ENCODE measurements at regions not wholly inside any gene's neighbourhood (a gene's known extent, or its start where the extent isn't known, plus 50 kb on each side); places are given as distances from the start of the nearest gene placed in this dataset.
"Not testable (repeated sequence)": the region's sequence is repeated elsewhere in the genome, so short reads cannot be mapped to it uniquely, and the experiment has no call there.

DNA sequence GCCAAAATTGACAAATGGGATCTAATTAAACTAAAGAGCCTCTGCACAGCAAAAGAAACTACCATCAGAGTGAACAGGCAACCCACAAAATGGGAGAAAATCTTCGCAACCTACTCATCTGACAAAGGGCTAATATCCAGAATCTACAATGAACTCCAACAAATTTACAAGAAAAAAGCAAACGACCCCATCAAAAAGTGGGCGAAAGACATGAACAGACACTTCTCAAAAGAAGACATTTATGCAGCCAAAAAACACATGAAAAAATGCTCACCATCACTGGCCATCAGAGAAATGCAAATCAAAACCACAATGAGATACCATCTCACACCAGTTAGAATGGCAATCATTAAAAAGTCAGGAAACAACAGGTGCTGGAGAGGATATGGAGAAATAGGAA is 261.4 kb upstream of the HNRNPA3 start:
- DNase-seq = not testable (repeated sequence)

DNA sequence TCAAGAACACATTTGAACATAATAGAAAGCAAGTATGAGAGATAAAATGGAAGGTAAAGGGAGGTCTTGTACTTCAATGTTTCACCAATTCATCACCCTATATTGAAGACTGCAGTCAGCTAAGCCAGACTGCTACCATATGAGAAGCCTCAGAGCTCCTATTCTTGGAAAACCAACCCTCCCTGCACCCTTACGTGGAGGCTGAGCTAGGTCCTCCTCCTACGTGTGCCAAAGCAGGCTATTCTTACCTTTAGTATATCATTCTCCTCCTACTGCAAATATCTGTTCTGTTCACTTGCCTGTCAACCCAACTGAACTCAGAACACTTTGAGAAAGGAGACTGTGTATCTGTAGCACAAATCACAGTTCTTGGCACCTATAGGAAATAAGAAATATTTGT is 255.8 kb upstream of the HNRNPA3 start:
- DNase-seq = no peak

DNA sequence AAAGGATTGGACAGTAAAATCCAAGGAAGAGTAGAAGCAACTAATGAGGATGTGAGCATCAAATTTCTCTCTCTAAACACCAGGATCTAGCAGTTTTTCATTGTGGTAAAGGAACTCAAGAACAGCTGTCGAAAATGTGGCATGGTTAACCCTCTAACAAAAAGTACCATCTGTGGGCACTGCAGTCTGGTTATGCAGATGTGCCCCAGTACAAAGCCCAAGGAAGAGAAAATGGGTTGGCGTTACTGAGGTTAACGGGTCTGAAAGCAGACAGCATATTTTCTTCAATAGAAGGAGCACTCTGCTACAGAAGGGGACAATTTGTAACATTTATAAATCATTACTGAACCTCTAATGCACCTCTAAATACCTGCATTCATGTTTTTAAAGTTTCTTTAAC is 253.0 kb upstream of the HNRNPA3 start:
- DNase-seq = no peak

DNA sequence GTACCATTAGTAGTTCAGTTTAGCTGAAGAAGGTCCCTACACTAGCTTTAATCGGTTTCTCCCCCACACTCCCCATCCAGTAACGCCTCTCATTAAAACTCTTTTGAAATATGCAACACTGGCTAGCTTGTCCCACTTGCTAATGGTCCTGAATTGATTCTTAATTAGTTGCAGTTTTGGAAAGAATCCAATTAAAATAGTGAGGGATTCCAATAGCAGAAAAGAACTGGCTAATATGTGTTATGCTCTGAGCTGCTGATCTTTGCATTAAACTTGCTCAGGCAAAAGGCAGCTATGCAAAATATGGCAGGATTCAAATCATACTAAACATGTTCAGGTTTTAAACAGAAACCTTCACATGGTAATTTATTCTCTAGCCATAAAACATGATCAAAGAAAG is 252.5 kb upstream of the HNRNPA3 start:
- DNase-seq = no peak

DNA sequence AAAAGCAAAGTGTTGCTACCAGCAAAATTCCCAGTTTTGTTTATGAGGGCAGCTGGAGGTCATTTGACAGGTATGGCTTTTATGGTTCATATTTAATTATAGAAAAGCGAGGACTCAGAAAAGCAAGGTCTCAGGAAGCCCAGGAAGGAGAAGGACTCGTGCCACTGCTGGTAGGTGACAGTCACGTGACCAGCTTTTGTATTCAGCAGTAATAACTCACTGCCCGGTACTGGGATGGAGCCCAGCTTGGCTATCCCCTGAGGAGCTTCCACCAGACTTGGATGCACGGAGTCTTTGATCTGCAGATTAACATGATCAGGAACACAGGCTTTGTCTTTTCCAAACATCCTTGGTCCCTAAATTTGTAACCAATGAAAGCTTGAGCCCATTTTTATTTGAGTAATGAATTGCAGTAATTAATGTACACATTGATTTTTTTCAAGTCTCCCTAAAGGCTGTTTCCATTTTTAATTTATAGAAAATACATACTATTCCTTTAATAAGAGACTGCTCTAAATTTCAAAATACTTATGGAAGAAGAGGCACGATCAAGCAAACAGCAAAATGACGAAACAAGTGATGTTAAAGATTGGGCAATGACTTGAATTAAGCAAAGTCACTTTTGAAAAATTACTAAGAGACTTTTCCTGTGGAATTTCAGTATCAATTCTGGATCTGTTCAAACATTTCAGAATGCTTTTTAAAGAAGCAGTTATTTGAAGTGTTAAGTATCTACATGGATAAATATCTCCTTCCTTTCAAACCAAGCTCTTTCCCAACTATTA is 251.7 kb upstream of the HNRNPA3 start:
- DNase-seq = no peak

DNA sequence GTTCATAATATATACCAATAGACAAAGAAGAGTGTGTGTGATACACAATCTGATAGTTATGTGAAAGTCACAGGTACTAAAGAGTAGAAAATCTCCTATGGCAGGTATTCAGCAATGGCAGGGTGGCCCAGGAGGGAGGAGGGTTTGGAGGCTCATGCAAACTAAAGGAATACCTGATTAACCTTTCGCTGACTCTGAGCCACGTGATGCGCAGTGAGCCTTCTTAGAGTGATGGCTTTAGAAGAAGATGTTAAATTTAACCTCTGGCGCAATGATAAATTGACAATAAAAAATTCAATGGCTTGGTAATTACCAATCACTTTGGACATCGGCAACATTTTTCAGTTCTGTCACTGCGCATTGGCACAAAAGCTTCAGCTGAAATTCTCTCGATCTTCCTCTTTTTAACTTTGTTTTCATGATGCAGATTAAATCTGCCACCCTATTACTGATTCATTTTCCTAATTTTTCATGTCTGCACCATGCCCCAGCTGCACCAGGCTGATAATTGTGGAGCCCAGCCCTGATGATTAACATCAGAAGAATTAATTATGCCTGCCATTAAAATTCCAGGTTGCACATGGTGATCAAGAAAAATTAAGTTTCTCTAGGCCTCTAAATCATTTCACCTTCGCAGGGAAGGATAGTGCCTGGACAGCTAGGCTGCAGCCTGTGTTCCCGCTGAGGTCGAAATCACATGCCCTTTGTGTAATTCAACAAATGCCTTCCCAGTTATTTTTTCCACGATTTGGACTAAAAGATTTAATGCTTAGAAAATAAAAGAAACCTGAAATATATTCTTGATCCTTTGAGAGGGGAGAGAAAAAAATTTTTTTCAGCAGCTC is 250.6 kb upstream of the HNRNPA3 start:
- DNase-seq = no peak

DNA sequence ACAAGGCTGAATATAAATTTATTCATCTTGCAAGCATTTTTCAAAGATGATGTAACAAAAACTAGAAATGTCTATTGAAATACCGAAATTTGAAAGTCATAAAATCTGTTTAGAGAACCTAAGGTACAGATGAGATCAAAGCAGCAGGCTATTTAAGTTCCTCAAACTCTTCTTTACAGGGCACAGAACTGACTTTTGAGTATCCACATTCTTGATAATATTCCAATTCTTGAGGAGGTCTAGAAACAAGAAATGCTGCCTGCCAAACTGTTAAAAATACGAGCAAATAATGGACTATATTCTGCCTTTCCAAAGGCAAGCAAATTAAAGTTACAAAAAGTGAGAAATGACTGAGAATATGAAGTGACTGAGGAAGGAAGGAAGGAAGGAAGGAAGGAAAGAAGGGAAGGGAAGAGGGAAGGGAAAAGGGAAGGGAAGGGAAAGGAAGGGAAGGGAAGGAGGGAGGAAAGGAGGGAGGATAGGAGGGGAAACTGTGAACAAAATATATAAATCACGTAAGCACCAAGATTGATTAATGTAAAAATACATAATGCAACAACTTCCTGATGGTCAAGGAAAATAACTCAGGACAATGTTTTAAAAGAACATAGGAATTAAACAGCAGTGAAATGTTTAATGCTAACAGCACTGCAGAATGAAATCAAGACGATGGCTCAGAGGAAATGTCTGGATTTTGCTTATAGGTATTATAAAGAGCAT is 248.9 kb upstream of the HNRNPA3 start:
- DNase-seq = no peak

DNA sequence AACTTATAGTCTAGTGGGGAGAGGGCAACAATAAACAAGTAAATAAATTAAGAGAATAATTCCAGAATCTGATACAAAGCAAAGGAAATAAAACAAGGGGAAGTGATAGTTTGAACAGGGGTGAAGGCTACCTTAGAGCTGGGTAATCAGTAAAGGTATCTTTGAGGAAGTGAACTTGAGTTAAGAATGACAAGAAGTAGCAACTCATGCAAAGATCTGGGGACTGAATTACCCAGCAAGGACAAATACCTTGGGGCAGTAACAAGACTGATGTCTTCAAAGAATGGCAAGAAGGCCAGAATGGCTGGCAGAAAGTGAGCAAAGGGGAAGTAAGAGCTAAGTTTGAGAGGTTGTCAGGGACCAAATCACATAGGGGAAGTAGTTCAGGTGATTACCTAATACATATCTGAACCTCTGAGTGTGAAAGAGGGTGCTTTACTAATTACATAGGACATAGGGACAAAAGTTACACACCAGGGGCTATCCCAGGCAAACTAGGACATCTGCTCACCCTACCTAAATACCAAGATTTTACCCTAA is 244.6 kb upstream of the HNRNPA3 start:
- no peak for DNase-seq

DNA sequence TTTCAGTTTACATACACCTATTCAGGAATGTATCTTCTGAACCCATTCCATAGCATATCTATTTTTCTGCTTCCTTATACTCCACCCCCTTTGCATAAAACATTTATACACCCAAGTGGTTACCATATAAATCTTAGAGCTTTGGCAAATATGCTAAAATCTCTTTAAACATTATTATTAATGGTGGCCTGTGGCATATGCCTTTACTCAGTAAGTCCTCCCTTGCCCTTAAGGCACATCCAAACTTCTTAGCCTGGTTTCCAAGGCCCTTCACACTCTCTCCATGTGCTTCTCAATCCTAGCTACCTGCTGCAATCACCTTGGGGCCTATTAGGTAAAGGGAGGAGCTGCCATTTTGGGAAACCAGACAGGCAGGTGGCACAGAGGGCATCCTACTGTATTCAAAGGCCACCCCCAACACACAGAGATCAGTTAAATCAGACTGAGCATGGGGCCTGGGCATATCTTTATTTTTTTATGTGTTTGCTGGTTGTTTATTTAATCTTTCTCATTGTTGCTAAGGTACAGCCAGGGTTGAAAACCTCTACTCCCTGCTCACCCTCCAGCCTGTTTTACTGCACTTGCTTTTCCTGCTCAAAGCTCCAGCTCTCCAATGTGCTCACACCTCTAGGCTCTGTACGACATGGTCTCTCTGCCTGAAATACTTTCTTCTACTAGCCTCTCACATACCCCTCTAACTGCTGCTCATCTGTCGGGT is 242.8 kb upstream of the HNRNPA3 start:
- DNase-seq = no peak

DNA sequence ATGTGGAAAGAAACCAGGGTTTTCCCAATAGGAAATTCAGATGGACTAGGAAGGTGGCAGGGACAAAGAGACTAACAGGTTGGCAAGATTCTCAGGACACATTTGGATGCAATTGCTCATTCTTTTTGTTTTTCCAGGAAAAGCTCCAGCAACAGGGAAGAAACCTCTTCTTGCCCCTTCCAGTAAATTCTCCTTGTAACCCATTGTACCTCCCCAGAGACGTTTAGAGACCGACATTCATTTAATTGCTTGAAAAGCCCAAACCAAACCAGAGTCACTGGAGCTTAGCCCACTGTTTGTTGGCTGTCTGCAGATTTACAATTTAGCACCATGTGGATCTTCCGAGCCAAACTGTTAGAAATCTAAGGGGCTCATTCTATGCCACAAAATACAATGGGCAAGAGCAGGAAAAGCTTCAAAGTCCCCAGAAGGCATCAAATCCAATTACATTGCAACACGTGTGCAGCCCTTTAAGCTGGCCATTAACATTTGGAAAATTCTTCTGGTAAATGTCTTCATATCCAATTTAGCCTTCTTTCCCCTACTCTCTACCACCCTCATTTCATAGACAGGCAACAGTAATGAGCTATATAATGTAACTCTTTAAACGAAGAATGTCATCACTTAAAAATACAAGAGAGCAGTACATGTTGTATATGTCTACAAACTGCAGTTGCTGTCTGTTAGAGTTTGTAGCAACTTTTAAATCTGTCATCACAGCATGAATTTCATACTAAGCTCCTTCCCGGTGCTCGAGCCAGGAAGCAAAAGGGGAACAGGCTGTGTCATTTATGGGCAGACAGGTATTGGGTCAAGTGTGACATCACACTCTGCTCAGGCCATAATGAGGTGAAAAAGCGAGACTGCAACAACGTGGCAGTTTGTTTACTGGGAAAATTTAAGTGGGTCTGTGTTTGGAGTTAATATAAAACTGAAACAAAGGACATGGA is 235.6 kb upstream of the HNRNPA3 start:
- DNase-seq = no peak

DNA sequence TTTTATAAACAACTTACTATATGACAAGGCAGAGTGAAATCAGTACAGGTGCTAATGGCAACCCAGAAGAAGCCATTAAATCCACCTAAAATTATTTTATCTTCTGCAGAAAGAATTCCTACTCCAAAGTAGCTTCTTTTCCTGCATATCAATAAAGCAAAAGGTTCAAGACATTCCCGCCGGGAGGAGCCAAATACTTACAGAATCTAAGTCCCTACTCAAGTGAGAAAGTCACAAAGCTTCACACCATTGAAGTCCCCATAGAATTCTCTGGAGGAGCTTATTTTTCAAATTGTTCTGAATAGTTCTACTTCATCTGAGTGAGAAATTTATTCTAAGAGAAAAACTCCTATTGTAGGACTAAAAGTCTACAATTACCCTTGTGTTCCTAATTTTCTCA is 233.7 kb upstream of the HNRNPA3 start:
- DNase-seq = no peak

DNA sequence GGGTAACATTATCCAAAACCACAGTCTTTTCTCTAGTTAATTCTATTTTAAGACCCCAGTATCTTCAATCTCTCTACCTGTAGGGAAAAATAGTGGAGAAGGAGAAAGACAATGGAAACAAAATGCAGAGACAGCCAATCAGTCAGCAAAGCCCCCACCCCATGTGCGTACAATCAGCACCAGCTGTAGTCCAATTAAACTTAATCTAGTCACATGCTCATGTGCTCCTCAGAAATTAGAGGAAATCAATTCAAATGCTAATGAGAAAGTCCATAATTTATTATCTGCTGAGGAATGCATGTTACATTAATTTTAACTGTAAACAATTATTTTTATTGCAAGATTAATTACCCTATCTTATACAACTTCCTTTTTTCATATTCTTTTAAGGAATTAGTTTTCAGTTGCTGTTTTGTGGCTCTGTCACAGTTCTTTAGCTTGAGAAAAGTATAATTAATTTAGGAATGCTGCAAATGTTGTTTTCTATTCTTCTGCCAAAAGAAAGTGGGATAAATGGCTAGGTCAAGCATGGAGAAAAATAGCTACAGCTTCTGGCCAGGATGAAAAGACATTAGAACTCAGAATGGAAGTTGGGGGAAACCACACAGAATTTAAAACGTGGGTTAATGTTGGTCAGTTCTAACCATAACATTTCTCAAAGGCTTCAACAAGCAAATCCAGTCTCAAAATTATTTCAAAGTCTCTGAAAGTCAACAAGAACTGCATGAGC is 232.4 kb upstream of the HNRNPA3 start:
- no peak for DNase-seq

DNA sequence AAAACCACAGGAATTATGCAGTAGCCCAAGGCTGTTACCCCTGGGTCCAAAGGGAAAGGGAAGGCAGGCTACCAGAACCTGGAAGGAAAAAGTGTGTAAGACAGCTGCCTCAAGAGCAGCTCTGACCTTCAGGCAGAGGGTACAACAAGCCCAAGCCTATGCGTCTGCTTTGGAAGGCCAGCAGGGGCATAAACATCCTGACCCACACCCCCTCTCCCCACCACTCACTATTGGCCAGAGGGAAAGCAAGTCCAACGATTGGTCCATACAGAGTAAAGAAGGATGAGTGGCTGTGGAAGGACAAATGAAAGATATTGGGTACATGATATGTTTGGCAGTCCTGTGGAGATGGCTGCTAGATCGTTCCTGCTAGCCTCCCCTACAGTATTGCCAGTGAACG is 227.6 kb upstream of the HNRNPA3 start:
- no peak for DNase-seq

DNA sequence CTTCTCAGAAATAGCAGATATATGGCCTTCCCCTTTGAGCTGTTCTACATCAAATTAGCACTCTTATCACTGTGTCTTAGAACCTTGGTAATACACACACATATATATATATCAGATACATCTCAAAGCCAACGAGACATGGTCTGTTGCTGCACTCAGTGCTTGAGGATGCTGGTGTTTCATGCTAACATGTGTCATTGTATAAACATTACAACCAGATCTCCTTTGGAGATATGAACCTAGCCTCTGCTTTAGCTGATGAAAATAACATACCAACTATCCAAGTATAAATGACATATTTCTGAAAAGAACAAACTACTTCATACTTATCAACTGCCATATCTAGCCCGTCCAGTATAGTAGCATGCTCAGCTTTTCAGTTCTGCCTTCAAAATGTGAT is 226.7 kb upstream of the HNRNPA3 start:
- no peak for DNase-seq

DNA sequence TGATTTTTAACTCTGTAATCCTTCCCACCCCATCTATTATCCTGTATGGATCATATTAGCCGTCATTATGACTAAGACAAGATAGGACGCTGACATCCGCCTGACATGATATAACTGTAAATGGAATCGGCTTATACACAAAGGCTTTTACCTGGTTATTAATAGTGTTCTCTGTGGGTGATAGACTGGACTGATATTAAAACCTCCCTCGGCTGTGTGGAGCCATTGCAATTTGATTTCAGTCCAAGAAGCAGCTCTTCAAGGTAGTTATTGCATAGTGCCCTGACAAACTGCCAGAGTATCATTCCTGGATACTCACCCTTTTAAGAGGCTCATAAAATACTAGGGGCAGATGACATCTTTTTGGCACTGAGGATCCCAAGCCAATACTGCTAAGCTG is 226.1 kb upstream of the HNRNPA3 start:
- no peak for DNase-seq

DNA sequence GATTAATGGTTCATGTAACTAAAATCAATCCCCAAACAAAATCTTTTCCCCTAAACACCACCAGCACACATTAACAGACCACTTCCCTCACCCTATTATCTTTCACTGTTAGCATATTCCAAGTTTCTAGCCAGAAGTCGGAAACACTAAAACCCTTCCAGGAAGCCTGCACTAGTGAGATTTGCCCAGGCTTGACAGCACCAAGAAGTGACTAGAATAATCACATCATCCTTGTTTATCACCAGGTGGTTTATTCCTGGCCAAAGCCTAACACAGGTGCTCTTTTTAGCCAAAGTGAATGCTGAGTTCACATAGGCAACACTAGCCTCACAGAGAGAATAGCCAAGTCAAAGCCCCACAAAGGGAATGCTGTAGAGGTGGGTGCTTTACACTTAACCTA is 221.2 kb upstream of the HNRNPA3 start:
- DNase-seq = no peak

DNA sequence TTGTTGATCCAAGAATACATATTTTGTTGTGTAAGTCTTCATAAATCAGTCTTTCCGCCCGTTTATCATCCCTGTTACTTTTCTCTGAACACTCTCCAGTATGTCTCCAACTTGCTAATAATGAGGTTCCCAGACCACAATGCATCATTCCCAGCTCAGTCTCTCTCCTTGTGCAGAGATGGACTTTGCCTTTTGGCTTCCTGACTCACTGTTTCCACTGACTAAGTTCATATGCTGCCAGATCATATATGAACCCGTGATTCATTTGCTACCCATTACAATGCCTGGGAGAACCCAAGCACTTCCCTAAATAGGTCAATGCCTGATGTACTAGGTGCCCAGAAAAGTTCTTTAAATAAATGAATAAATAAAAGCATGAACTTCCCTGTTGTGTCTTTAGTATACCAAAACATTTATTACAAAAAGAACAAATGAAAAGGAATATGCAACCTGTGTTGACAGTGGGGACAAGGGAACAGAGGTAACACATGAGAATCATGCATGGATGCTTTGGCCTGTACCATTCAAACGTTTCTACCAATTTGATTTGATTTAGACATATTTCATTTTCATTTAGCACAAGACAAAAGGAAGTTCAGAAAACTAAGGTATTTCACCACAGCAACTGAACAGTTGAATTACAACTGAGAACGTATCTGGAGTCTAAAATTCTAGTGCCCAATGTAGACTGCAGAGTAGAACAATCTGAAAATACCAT is 215.4 kb upstream of the HNRNPA3 start:
- no peak for DNase-seq

DNA sequence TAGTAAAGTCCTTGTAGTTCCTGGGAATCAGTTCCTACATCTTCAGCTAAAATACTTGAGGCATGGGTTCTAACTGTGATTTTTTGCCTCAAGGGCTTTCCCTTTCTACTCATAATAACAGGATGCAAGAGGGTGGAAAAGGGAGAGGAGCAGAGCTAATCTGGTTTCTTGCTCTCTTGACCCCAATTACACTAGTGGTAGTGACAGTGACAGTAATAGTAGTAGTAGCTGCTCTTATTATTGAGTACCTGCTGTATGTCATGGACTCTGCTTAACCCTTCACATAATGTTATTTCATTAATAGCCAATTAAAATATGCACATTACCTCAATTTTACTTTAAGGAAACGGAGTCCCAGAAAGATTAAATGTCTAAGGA is 214.8 kb upstream of the HNRNPA3 start:
- DNase-seq = no peak

DNA sequence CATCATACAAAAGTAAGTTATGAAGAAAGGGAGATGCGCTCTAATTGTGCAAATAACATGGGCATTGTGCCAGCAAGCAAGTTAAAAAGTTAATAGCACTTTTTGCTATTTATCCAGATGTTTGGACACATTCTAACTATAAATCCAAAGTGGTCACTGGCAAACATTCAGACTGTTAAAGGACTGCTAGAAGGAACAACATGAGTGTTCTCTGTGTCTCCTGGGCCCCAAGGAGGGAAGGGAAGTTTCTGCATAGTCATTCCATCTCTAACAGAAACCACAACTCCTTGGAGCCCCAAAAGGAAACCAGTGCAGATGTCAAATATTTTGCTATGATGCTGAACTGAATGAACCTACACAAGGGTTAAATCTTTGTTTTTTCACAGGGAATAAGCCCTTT is 213.3 kb upstream of the HNRNPA3 start:
- no peak for DNase-seq

DNA sequence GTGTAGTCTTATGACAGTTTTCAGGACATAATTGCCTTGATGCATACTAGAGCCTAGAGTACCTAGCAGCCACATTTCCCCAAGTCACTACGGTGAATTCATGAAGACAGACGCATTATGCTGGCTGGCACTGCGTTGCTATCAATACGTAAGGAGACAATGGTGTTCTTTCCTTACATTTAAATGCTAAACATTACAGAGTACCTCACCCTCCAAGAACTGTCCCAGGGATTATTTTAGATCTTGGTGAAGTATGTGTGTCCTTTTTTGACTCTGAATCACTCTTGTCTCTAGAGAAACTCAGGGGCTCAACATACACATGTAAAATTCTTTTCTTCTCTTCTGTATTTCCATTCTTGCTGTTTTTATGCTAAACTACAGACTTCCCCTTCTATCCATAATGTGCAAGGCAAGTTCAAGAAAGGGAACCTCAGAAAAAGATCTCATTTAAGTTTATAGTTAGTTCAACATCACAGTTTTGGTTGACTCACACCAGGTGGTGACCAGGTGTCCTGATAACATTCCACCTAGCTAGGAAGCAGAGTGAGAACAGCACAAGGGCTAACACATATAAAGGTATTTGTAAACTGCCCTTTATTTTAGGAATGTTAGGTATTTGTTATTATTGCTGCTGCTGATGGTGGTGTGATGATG is 212.4 kb upstream of the HNRNPA3 start:
- no peak for DNase-seq
